Endodermal cell (in vitro differentiated cells): ENCODE measurements at regions not wholly inside any gene's neighbourhood (a gene's known extent, or its start where the extent isn't known, plus 50 kb on each side); places are given as distances from the start of the nearest gene placed in this dataset.

ENCODE experiments used
- DNase-seq: peaks from one replicate; pipeline ENCODE4 v3.0.0-alpha.2; 2017
- H3K27ac ChIP-seq: 2 replicates; pipeline ENCODE4 v1.5.1; 2013; ENCODE audit warnings: mild to moderate bottlenecking, low read depth, low read length, moderate library complexity
- H3K27me3 ChIP-seq: 2 replicates; pipeline ENCODE4 v1.6.1; 2013; ENCODE audit warnings: mild to moderate bottlenecking, low read length, moderate library complexity; ENCODE audit not compliant: insufficient read depth, control insufficient read depth, poor library complexity, severe bottlenecking
- H3K36me3 ChIP-seq: 2 replicates; pipeline ENCODE4 v1.7.0; 2013; ENCODE audit warnings: mild to moderate bottlenecking, low read length, moderate library complexity; ENCODE audit not compliant: control insufficient read depth, insufficient read depth
- H3K4me1 ChIP-seq: one replicate; pipeline ENCODE4 v1.7.0; 2013; ENCODE audit warnings: low read length; ENCODE audit not compliant: control insufficient read depth, insufficient read depth
- H3K4me3 ChIP-seq: 2 replicates; pipeline ENCODE4 v1.5.1; 2013; ENCODE audit warnings: mild to moderate bottlenecking, low read length, moderate library complexity
- H3K9ac ChIP-seq: 2 replicates; pipeline ENCODE4 v1.6.1; 2013; ENCODE audit warnings: mild to moderate bottlenecking, low read length, moderate library complexity; ENCODE audit not compliant: poor library complexity, severe bottlenecking; ENCODE audit errors: extremely low read depth
- H3K9me3 ChIP-seq: 2 replicates; pipeline ENCODE4 v1.6.1; 2013; ENCODE audit warnings: mild to moderate bottlenecking, low read length, moderate library complexity; ENCODE audit not compliant: control insufficient read depth
- H3K27ac Mint-ChIP-seq: 2 replicates; pipeline ENCODE4 v1.8.0; 2020; ENCODE audit warnings: mixed read lengths
- H3K27me3 Mint-ChIP-seq: 2 replicates; pipeline ENCODE4 v1.8.0; 2021; ENCODE audit warnings: mild to moderate bottlenecking, mixed read lengths; ENCODE audit not compliant: insufficient read depth
- H3K36me3 Mint-ChIP-seq: 2 replicates; pipeline ENCODE4 v1.8.0; 2020; ENCODE audit warnings: low read depth, mixed read lengths
- H3K4me1 Mint-ChIP-seq: 2 replicates; pipeline ENCODE4 v1.8.0; 2020; ENCODE audit warnings: mixed read lengths
- H3K4me3 Mint-ChIP-seq: 2 replicates; pipeline ENCODE4 v1.8.0; 2020; ENCODE audit warnings: mild to moderate bottlenecking, moderate library complexity, mixed read lengths
- H3K9me3 Mint-ChIP-seq: 2 replicates; pipeline ENCODE4 v1.8.0; 2020; ENCODE audit warnings: mild to moderate bottlenecking, mixed read lengths
- WGBS, 2 experiments: methylation state at CpG; one replicate each; pipeline versions ENCODE4 v1.1.5 to v1.1.7; 2013; ENCODE audit warnings: missing lambda C conversion rate in 2 of 2, mixed read lengths in 1 of 2; ENCODE audit not compliant: insufficient coverage in 1 of 2, insufficient read length in 1 of 2; 5-methylcytosine and 5-hydroxymethylcytosine counted together
- TF ChIP-seq, protein P1 (sequence below): fragments of 200-600 bp; sonication (generic); conservative IDR thresholded peaks from 2 replicates; pipeline ENCODE4 v1.5.0; 2021; ENCODE audit warnings: antibody characterized with exemption, mild to moderate bottlenecking

GRCh38 chr4:152162331-152162697, 373.6 kb downstream of the FBXW7 start:
- no peaks in the 10 kb centered on the region for H3K4me1 Mint-ChIP-seq
- H3K27ac Mint-ChIP-seq, result no peak overlapping the region
- no peaks in the 10 kb centered on the region for H3K4me1 ChIP-seq
- 77% methylated on average over 2 of the region's 2 CpGs; no CpG with 5 or more reads in 1 of the 2 experiments for WGBS, 2 experiments
- peaks cover 25% of the 10 kb centered on the region for H3K27me3 Mint-ChIP-seq
- H3K27ac ChIP-seq, result no peak overlapping the region
- H3K36me3 ChIP-seq, result no peaks in the 10 kb centered on the region
- no peaks in the 10 kb centered on the region for H3K9me3 Mint-ChIP-seq
- H3K9me3 ChIP-seq, result no peaks in the 10 kb centered on the region
- peaks cover 47% of the 10 kb centered on the region for H3K27me3 ChIP-seq
- H3K9ac ChIP-seq, result no peak overlapping the region
- TF ChIP-seq, protein P1, sequence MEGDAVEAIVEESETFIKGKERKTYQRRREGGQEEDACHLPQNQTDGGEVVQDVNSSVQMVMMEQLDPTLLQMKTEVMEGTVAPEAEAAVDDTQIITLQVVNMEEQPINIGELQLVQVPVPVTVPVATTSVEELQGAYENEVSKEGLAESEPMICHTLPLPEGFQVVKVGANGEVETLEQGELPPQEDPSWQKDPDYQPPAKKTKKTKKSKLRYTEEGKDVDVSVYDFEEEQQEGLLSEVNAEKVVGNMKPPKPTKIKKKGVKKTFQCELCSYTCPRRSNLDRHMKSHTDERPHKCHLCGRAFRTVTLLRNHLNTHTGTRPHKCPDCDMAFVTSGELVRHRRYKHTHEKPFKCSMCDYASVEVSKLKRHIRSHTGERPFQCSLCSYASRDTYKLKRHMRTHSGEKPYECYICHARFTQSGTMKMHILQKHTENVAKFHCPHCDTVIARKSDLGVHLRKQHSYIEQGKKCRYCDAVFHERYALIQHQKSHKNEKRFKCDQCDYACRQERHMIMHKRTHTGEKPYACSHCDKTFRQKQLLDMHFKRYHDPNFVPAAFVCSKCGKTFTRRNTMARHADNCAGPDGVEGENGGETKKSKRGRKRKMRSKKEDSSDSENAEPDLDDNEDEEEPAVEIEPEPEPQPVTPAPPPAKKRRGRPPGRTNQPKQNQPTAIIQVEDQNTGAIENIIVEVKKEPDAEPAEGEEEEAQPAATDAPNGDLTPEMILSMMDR, result no peak
- no peak overlapping the region for H3K4me3 ChIP-seq
- H3K4me3 Mint-ChIP-seq, result no peak overlapping the region
- no peaks in the 10 kb centered on the region for H3K36me3 Mint-ChIP-seq
- DNase-seq, result no peak

DNA sequence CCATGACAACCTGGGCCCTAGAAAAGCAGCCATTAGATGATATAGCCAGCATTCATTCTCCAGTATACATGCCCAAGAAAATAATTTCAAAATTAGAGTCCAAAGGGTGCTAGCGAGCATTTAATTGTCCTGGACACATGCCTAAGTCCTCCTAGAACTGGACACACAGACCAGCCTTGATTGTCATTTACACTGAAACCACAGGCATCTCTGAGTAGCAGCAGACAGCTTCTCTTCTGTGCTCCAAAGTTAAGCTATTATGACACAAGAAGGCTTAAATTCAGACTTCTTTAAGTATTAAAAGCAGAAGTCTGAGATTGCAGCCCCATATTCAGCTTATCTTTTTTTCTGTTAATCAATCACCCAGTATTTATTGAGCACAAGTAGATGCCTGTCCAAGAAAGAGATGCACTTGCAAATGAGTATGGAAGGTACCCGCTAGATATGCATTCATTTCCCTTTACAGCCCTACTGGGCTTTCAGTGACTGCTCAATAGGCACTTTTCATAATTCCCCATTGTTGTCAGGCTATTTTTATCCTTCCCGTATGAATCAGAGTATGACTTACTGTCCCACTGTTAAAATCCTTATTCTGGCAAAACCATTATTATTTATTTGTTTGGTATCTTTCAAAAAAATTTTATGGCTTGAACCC, 374.1 kb downstream of the FBXW7 start:
- H3K4me3 Mint-ChIP-seq, result no peak overlapping the region
- Histone ChIP-seq H3K27ac (no peak overlapping the region), H3K27me3 (peaks cover 47% of the 10 kb centered on the region), H3K4me3 (no peak overlapping the region), H3K9ac (no peak overlapping the region), H3K9me3 (no peaks in the 10 kb centered on the region), H3K36me3 (no peaks in the 10 kb centered on the region), H3K4me1 (no peaks in the 10 kb centered on the region)
- TF ChIP-seq, protein P1, result no peak
- peaks cover 25% of the 10 kb centered on the region for H3K27me3 Mint-ChIP-seq
- H3K27ac Mint-ChIP-seq, result no peak overlapping the region
- no peaks in the 10 kb centered on the region for H3K36me3 Mint-ChIP-seq
- WGBS, 2 experiments, result 92 to 100% methylated on average over 1 to 3 of the region's 3 CpGs
- no peaks in the 10 kb centered on the region for H3K9me3 Mint-ChIP-seq
- DNase-seq, result no peak
- no peaks in the 10 kb centered on the region for H3K4me1 Mint-ChIP-seq

DNA sequence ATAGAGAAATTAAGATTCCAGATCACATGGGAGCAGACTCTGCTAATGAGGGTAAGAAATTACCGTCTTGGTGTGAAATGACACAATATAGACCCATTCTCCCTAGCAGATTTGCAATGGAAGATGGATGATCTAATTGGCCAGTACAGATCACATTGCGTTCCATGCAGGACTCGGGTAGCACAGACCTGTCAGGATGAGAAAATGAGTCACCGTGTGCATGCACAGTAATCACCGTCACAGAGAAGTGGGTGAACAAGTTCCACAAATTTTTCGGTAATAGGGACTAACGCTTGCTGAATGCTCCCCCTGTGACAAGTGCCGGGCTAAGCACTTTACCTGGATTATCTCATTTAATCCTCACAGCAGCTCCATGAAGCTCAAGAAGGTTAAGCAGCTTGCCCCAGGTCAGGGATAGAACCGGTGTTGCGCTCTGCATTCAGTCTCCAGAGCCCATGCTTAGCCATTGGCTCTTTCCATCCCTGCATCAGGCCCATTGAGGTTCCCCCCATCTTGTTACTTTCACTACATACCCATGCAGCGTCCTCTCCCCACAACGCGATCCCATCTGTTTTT, 375.6 kb downstream of the FBXW7 start:
- Mint-ChIP-seq H3K9me3 (no peaks in the 10 kb centered on the region), H3K4me1 (no peaks in the 10 kb centered on the region), H3K36me3 (no peaks in the 10 kb centered on the region), H3K4me3 (no peak overlapping the region), H3K27me3 (peaks cover 25% of the 10 kb centered on the region), H3K27ac (no peak overlapping the region)
- Histone ChIP-seq H3K27me3 (peaks cover 47% of the 10 kb centered on the region), H3K36me3 (no peaks in the 10 kb centered on the region), H3K4me1 (no peaks in the 10 kb centered on the region), H3K9me3 (no peaks in the 10 kb centered on the region), H3K4me3 (no peak overlapping the region), H3K9ac (no peak overlapping the region), H3K27ac (no peak overlapping the region)
- TF ChIP-seq, protein P1, result no peak
- DNase-seq, result no peak
- WGBS, 2 experiments, result 90 to 96% methylated on average over 13 of the region's 13 CpGs
